OCI-LY3 (cell line): ENCODE measurements at regions not wholly inside any gene's neighbourhood (a gene's known extent, or its start where the extent isn't known, plus 50 kb on each side); places are given as distances from the start of the nearest gene placed in this dataset.
"Not testable (repeated sequence)": the region's sequence is repeated elsewhere in the genome, so short reads cannot be mapped to it uniquely, and the experiment has no call there.

Experiments
- H2AFZ ChIP-seq: fragments of 200-600, 300-600 bp; shearing (Covaris generic); 2 replicates; pipeline ENCODE4 v1.6.0; 2014; ENCODE audit warnings: antibody characterized with exemption, low read depth, low read length
- H3K27ac ChIP-seq: fragments of 200-600, 300-600 bp; sonication (generic); 2 replicates; pipeline ENCODE4 v1.5.1; 2014; ENCODE audit warnings: mild to moderate bottlenecking, low read length, moderate library complexity, mixed read lengths
- H3K27me3 ChIP-seq: fragments of 200-600, 300-600 bp; sonication (generic); 2 replicates; pipeline ENCODE4 v1.6.1; 2014; ENCODE audit warnings: low read depth, low read length, mixed read lengths
- H3K36me3 ChIP-seq: fragments of 200-600, 300-600 bp; sonication (generic); replicated peaks from 2 replicates; pipeline ENCODE3; 2014; ENCODE audit warnings: low read depth, low read length, mixed read lengths
- H3K4me1 ChIP-seq: fragments of 300-600, 200-600 bp; sonication (generic); 2 replicates; pipeline ENCODE4 v1.6.1; 2014; ENCODE audit warnings: low read length, mixed read lengths
- H3K4me2 ChIP-seq: fragments of 200-600, 300-600 bp; sonication (generic); 2 replicates; pipeline ENCODE4 v1.6.1; 2014; ENCODE audit warnings: low read length, mixed read lengths
- H3K4me3 ChIP-seq: fragments of 300-600, 200-600 bp; sonication (generic); 2 replicates; pipeline ENCODE4 v1.5.1; 2014; ENCODE audit warnings: antibody characterized with exemption, mild to moderate bottlenecking, low read length, moderate library complexity
- H3K79me2 ChIP-seq: fragments of 300-600, 200-600 bp; shearing (Covaris generic); 2 replicates; pipeline ENCODE4 v1.6.1; 2014; ENCODE audit warnings: mild to moderate bottlenecking, low read length, mixed read lengths
- H3K9ac ChIP-seq: fragments of 300-600, 200-600 bp; shearing (Covaris generic); 2 replicates; pipeline ENCODE4 v1.6.0; 2014; ENCODE audit warnings: mild to moderate bottlenecking, low read length, moderate library complexity
- H3K9me3 ChIP-seq: fragments of 200-600, 300-600 bp; shearing (Covaris generic); 2 replicates; pipeline ENCODE4 v1.6.1; 2014; ENCODE audit warnings: low read length, mixed read lengths; ENCODE audit not compliant: insufficient read depth
- H4K20me1 ChIP-seq: fragments of 200-600, 300-600 bp; sonication (generic); 2 replicates; pipeline ENCODE4 v1.6.1; 2016; ENCODE audit warnings: low read length, mixed read lengths; ENCODE audit not compliant: insufficient read depth
- EZH2phosphoT487 ChIP-seq: fragments of 200-600 bp; shearing (Covaris generic); IDR thresholded peaks from 2 replicates; pipeline ENCODE4 v1.6.1; 2018; ENCODE audit warnings: antibody characterized with exemption, mixed run types, low read depth
- TF ChIP-seq, protein P1 (sequence below): fragments of 200-600, 300-600 bp; sonication (generic); IDR thresholded peaks from 2 replicates; pipeline ENCODE4 v1.5.1; 2014; ENCODE audit warnings: antibody characterized with exemption, low read length, low read depth

DNA sequence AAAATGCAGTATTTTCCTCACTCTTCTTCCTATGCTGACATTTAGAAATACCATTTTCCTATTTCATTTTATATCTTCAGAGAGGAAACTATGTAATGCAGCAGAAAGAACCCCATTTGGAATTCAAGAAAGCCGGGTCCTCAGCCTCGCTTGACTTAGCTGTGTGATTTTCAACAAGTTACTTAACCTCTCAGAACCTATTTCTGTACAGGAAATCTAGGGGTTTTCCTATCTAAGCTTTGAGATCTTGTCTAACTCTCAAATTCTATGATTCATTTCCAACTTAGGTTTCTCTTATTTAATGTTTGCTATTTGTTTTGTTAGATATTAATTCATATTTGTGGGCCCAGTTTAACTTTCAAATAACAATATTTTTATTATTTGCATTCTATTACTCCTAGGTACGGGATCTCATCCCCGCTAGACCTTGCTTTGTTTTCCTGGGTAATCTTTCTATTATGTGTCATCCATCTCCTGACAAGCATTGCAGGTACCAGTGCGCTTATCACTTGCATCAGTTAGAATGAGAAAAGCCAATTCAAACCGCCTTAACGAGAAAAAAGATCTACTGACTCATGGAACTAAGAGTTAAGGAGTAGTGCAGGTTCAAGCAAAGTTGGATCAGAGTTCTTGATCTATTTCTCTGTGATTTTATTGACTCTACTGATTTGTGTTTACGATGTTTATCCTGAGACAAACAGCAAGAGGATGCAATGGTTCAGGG, 70.6 kb upstream of the BHLHE40 start:
- no peaks in the 10 kb centered on the region for H3K36me3 ChIP-seq
- TF ChIP-seq, protein P1, sequence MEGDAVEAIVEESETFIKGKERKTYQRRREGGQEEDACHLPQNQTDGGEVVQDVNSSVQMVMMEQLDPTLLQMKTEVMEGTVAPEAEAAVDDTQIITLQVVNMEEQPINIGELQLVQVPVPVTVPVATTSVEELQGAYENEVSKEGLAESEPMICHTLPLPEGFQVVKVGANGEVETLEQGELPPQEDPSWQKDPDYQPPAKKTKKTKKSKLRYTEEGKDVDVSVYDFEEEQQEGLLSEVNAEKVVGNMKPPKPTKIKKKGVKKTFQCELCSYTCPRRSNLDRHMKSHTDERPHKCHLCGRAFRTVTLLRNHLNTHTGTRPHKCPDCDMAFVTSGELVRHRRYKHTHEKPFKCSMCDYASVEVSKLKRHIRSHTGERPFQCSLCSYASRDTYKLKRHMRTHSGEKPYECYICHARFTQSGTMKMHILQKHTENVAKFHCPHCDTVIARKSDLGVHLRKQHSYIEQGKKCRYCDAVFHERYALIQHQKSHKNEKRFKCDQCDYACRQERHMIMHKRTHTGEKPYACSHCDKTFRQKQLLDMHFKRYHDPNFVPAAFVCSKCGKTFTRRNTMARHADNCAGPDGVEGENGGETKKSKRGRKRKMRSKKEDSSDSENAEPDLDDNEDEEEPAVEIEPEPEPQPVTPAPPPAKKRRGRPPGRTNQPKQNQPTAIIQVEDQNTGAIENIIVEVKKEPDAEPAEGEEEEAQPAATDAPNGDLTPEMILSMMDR = no peak
- TF ChIP-seq EZH2phosphoT487 = no peak
- H3K9ac ChIP-seq = no peak overlapping the region
- H3K27me3 ChIP-seq = peaks cover 55% of the 10 kb centered on the region
- H3K27ac ChIP-seq = no peak overlapping the region
- no peak overlapping the region for H3K4me2 ChIP-seq
- H3K4me3 ChIP-seq = no peak overlapping the region
- H3K9me3 ChIP-seq = no peaks in the 10 kb centered on the region
- H4K20me1 ChIP-seq = no peaks in the 10 kb centered on the region
- H3K4me1 ChIP-seq = no peaks in the 10 kb centered on the region; the same call in 1 of the 2 replicates
- no peak overlapping the region for H2AFZ ChIP-seq
- H3K79me2 ChIP-seq = no peaks in the 10 kb centered on the region

DNA sequence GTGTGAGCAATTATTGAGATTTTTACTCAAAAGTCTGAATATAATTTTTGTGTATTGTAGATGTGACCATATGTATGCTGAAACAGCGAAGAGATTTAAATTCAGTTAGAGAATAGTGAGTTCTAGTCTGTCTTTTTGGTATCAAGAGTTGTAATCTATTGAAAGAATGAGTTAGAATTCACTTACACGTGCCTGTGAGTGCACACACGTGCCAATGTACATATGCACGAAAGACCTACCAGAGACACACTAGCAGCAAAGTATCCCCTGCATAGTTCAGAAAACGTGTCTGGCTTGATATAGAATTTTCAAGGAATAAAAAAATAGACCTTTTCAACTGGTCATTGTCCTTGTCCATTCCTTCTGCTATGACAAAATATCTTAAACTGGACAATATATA, 64.8 kb upstream of the BHLHE40 start:
- Histone ChIP-seq H3K9me3 (no peaks in the 10 kb centered on the region), H3K4me3 (no peak overlapping the region), H3K4me2 (no peak overlapping the region), H3K36me3 (no peaks in the 10 kb centered on the region), H4K20me1 (no peaks in the 10 kb centered on the region), H3K79me2 (no peaks in the 10 kb centered on the region), H3K4me1 (no peaks in the 10 kb centered on the region), H3K27ac (no peak overlapping the region), H3K9ac (no peak overlapping the region), H3K27me3 (peaks cover 2% of the 10 kb centered on the region; the same call in 1 of the 2 replicates), H2AFZ (no peak overlapping the region)
- TF ChIP-seq, protein P1 = no peak

DNA sequence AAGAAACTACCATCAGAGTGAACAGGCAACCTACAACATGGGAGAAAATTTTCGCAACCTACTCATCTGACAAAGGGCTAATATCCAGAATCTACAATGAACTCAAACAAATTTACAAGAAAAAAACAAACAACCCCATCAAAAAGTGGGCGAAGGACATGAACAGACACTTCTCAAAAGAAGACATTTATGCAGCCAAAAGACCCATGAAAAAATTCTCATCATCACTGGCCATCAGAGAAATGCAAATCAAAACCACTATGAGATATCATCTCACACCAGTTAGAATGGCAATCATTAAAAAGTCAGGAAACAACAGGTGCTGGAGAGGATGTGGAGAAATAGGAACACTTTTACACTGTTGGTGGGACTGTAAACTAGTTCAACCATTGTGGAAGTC, 57.6 kb upstream of the BHLHE40 start:
- H2AFZ ChIP-seq, H3K4me2 ChIP-seq, H3K9me3 ChIP-seq, H3K9ac ChIP-seq, H3K79me2 ChIP-seq, H3K4me3 ChIP-seq, H3K27me3 ChIP-seq, H3K27ac ChIP-seq, H3K36me3 ChIP-seq, H3K4me1 ChIP-seq, H4K20me1 ChIP-seq: not testable (repeated sequence)

DNA sequence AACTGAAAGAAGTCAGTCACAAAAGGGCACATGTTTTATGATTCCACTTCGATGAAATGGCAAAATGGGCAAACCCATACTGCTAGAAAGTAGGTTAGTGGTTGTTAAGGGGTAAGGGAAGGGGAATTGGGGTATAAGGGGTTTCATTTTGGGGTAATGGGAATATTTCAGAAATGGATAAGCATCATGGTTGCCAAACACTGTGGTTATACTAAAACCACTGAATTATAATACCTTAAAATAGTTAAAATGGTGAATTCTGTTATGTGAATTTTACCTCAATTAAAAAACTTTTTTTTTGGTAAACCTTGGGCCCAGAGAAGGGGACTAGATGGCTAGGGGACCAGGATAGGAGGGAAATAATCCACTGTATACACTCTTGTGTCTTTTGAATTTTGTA, 52.3 kb upstream of the BHLHE40 start:
- no peak overlapping the region for H3K4me2 ChIP-seq
- no peak overlapping the region for H3K4me3 ChIP-seq
- H3K79me2 ChIP-seq = no peaks in the 10 kb centered on the region
- no peak overlapping the region for H2AFZ ChIP-seq
- no peaks in the 10 kb centered on the region for H4K20me1 ChIP-seq
- TF ChIP-seq EZH2phosphoT487 = no peak
- TF ChIP-seq, protein P1 = no peak
- no peaks in the 10 kb centered on the region for H3K9me3 ChIP-seq
- no peak overlapping the region for H3K9ac ChIP-seq
- no peak overlapping the region for H3K27ac ChIP-seq
- no peaks in the 10 kb centered on the region for H3K4me1 ChIP-seq
- no peaks in the 10 kb centered on the region for H3K36me3 ChIP-seq
- no peaks in the 10 kb centered on the region for H3K27me3 ChIP-seq
